HCT116 (cell line): ENCODE measurements at regions not wholly inside any gene's neighbourhood (a gene's known extent, or its start where the extent isn't known, plus 50 kb on each side); places are given as distances from the start of the nearest gene placed in this dataset.

ENCODE experiments used
- ATAC-seq: fragments of 200-7000 bp; cut with Tn5 transposase; 2 replicates; pipeline ENCODE4 v1.9.1; 2020; ENCODE audit warnings: mild to moderate bottlenecking, moderate library complexity
- BruUV-seq: library from RNA; stranded (reverse); fragments of 400-500 nt; replicated peaks from 2 replicates; lab custom pipeline; 2021; lab: Mats Ljungman, UMichigan
- CTCF ChIA-PET: fragments of 300-600 bp; sonication (Branson Sonifier 250); formaldehyde crosslinking; loops from one replicate; lab custom pipeline; 2021; ENCODE audit warnings: antibody characterized with exemption; lab: Charles Lee
- POLR2A ChIA-PET: fragments of 300-600, 350-600 bp; sonication (Branson Sonifier 250); formaldehyde crosslinking; loops from one replicate; lab custom pipeline; 2021; ENCODE audit warnings: antibody characterized with exemption; lab: Charles Lee
- RAD21 ChIA-PET, 2 experiments: fragments of 300-600 bp; sonication (Branson Sonifier 250); formaldehyde crosslinking; loops; one replicate each; lab custom pipeline; 2023; ENCODE audit warnings: low total read pairs in 2 of 2; ENCODE audit not compliant: uncharacterized antibody in 2 of 2, unreplicated experiment in 2 of 2, low non-redundant PET in 1 of 2; lab: Charles Lee
- DNase-seq: peaks from one replicate; pipeline ENCODE4 v3.0.0-alpha.2; 2010; ENCODE audit warnings: low read depth, low spot score
- H2AFZ ChIP-seq: fragments of 200-600 bp; shearing (Covaris generic), sonication (generic); 2 replicates; pipeline ENCODE4 v1.6.1; 2017; ENCODE audit warnings: low read depth, mixed run types, mixed read lengths, antibody characterized with exemption, low read length; ENCODE audit not compliant: poor library complexity, severe bottlenecking
- H3K27ac ChIP-seq: 2 replicates; pipeline ENCODE4 v1.5.1; 2012; ENCODE audit warnings: low read depth, low read length
- H3K27me3 ChIP-seq: fragments of 200-600 bp; sonication (generic); 2 replicates; pipeline ENCODE4 v1.6.1; 2016; ENCODE audit warnings: mixed run types, low read length, mixed read lengths; ENCODE audit not compliant: insufficient read depth
- H3K36me3 ChIP-seq, 2 experiments: fragments of 200-500 bp in 1 of 2; fragments of 200-600 bp in 1 of 2; sonication (Bioruptor generic) in 1 of 2; sonication (generic) in 1 of 2; 2 replicates each; pipeline versions ENCODE4 v1.5.1 to v1.6.1; 2014 to 2016; ENCODE audit warnings: low read length in 2 of 2, inconsistent platforms in 1 of 2, mixed read lengths in 1 of 2, mixed run types in 1 of 2; ENCODE audit not compliant: insufficient read depth in 2 of 2, control insufficient read depth in 1 of 2
- H3K4me1 ChIP-seq, 2 experiments: fragments of 200-600 bp in 1 of 2; sonication (generic) in 1 of 2; 2 replicates each; pipeline versions ENCODE4 v1.5.1 to v1.6.1; 2012 to 2017; ENCODE audit warnings: low read length in 2 of 2, inconsistent platforms in 1 of 2, mild to moderate bottlenecking in 1 of 2, mixed read lengths in 1 of 2, mixed run types in 1 of 2, moderate library complexity in 1 of 2; ENCODE audit not compliant: insufficient read depth in 2 of 2, control insufficient read depth in 1 of 2
- H3K4me2 ChIP-seq: fragments of 200-600 bp; sonication (generic); 2 replicates; pipeline ENCODE4 v1.6.1; 2017; ENCODE audit warnings: mixed run types, low read length, mixed read lengths
- H3K4me3 ChIP-seq, 2 experiments: fragments of 200-600 bp in 1 of 2; sonication (generic) in 1 of 2; replicated peaks in 1 of 2; 2 replicates each; pipeline ENCODE4 v1.5.1; 2011 to 2016; ENCODE audit warnings: low read length in 2 of 2, control low read depth in 1 of 2, low read depth in 1 of 2, mild to moderate bottlenecking in 1 of 2, mixed read lengths in 1 of 2, mixed run types in 1 of 2
- H3K79me2 ChIP-seq: fragments of 200-600 bp; sonication (generic); 2 replicates; pipeline ENCODE4 v1.6.1; 2017; ENCODE audit warnings: mild to moderate bottlenecking, mixed run types, low read length, moderate library complexity, mixed read lengths; ENCODE audit not compliant: insufficient read depth
- H3K9ac ChIP-seq: fragments of 200-600 bp; sonication (generic); 2 replicates; pipeline ENCODE4 v1.6.1; 2016; ENCODE audit warnings: low read length, mixed read lengths
- H3K9me2 ChIP-seq: fragments of 200-600 bp; sonication (generic), shearing (Covaris generic); 2 replicates; pipeline ENCODE4 v1.6.1; 2017; ENCODE audit warnings: mixed run types, mild to moderate bottlenecking, moderate library complexity; ENCODE audit not compliant: insufficient read depth
- H3K9me3 ChIP-seq, 2 experiments: fragments of 200-500 bp in 1 of 2; fragments of 200-600 bp in 1 of 2; sonication (Bioruptor generic) in 1 of 2; sonication (generic) in 1 of 2; 2 replicates each; pipeline ENCODE4 v1.6.1; 2014 to 2017; ENCODE audit warnings: low read length in 2 of 2, mixed read lengths in 2 of 2, inconsistent platforms in 1 of 2, low read depth in 1 of 2, mild to moderate bottlenecking in 1 of 2, mixed run types in 1 of 2, moderate library complexity in 1 of 2; ENCODE audit not compliant: control insufficient read depth in 1 of 2, insufficient read depth in 1 of 2
- H4K20me1 ChIP-seq: fragments of 200-600 bp; sonication (generic), shearing (Covaris generic); 2 replicates; pipeline ENCODE4 v1.6.1; 2017; ENCODE audit warnings: mixed run types, mild to moderate bottlenecking, moderate library complexity; ENCODE audit not compliant: insufficient read depth
- ATF3 ChIP-seq: IDR thresholded peaks from 2 replicates; pipeline ENCODE4 v1.6.1; 2012
- CTCF ChIP-seq, 3 experiments: fragments of 200-600 bp in 1 of 3; sonication (generic) in 1 of 3; IDR thresholded peaks in 2 of 3; conservative IDR thresholded peaks in 1 of 3; 2 replicates each; pipeline ENCODE4 v1.5.1; 2012 to 2017; ENCODE audit warnings: low read depth in 2 of 3, low read length in 2 of 3, antibody characterized with exemption in 1 of 3, borderline replicate concordance in 1 of 3, control low read depth in 1 of 3, mild to moderate bottlenecking in 1 of 3, mixed read lengths in 1 of 3, mixed run types in 1 of 3, moderate library complexity in 1 of 3; ENCODE audit not compliant: insufficient read depth in 1 of 3
- FOSL1 ChIP-seq: IDR thresholded peaks from 2 replicates; pipeline ENCODE4 v1.6.1; 2012; ENCODE audit warnings: low read depth
- RAD21 ChIP-seq: IDR thresholded peaks from 2 replicates; pipeline ENCODE4 v1.6.1; 2012; ENCODE audit warnings: low read depth, mild to moderate bottlenecking
- SIN3A ChIP-seq: IDR thresholded peaks from 2 replicates; pipeline ENCODE4 v1.6.1; 2012; ENCODE audit warnings: low read depth
- SP1 ChIP-seq: IDR thresholded peaks from 2 replicates; pipeline ENCODE4 v1.6.1; 2012; ENCODE audit warnings: low read depth
- intact Hi-C: fragments of 100-400 bp; cut with micrococcal nuclease; formaldehyde crosslinking; loops from 2 replicates; pipeline ENCODE4 v1.10.0; 2022

- no peak for ATAC-seq
- no peak overlapping the region for H3K9ac ChIP-seq
- no peaks in the 10 kb centered on the region for H3K27me3 ChIP-seq
- H4K20me1 ChIP-seq, result no peaks in the 10 kb centered on the region
- no peak overlapping the region for H2AFZ ChIP-seq
- H3K9me3 ChIP-seq, result no peaks in the 10 kb centered on the region
- no peaks in the 10 kb centered on the region for H3K79me2 ChIP-seq
- POLR2A ChIA-PET, result no interaction called here
- RAD21 ChIA-PET, result no interaction called here
- intact Hi-C loops, result no loop called here
- TF ChIP-seq SP1 (no peak), SIN3A (no peak), ATF3 (no peak), FOSL1 (no peak)
- TF ChIP-seq, all 23 proteins: peak for 0
- H3K9me2 ChIP-seq, result no peaks in the 10 kb centered on the region
- H3K4me2 ChIP-seq, result no peak overlapping the region
- H3K4me1 ChIP-seq, result no peaks in the 10 kb centered on the region
- BruUV-seq, result no TSS peak
- H3K4me3 ChIP-seq, result no peak overlapping the region
- CTCF ChIA-PET, result no interaction called here
- DNase-seq, result no peak
- no peaks in the 10 kb centered on the region for H3K36me3 ChIP-seq
- H3K27ac ChIP-seq, result no peak overlapping the region
These were observed 85.8 kb upstream of the KCNMB2 start for GRCh38 chr3:178450476-178450875.

GRCh38 chr3:178451799-178452198, 84.4 kb upstream of the KCNMB2 start:
- no peaks in the 10 kb centered on the region for H3K36me3 ChIP-seq
- H3K9ac ChIP-seq, result no peak overlapping the region
- no peak for ATAC-seq
- TF ChIP-seq RAD21, result 0 out of 2 replicates have a peak, but pooled peaks have one; percentile 7
- no peak for TF ChIP-seq CTCF (IDR thresholded peaks at IDR 0.05 in 2 of 3, conservative IDR thresholded peaks at IDR 0.05 in 1 of 3; ENCODE audit: borderline replicate concordance in 1 of 3, insufficient read depth in 1 of 3, low read depth in 2 of 3, low read length in 2 of 3)
- no TSS peak for BruUV-seq
- no peaks in the 10 kb centered on the region for H3K27me3 ChIP-seq
- no peaks in the 10 kb centered on the region for H3K4me1 ChIP-seq
- no peaks in the 10 kb centered on the region for H3K9me2 ChIP-seq
- H2AFZ ChIP-seq, result no peak overlapping the region
- H3K4me2 ChIP-seq, result no peak overlapping the region
- no peak for DNase-seq
- ChIA-PET RAD21 (no interaction called here), CTCF (no interaction called here), POLR2A (no interaction called here)
- intact Hi-C loops, result no loop called here
- no peaks in the 10 kb centered on the region for H4K20me1 ChIP-seq
- no peak overlapping the region for H3K4me3 ChIP-seq
- H3K9me3 ChIP-seq, result no peaks in the 10 kb centered on the region
- H3K79me2 ChIP-seq, result no peaks in the 10 kb centered on the region
- H3K27ac ChIP-seq, result no peak overlapping the region
